ENCODE measurements at regions not wholly inside any gene's neighbourhood (a gene's known extent, or its start where the extent isn't known, plus 50 kb on each side); places are given as distances from the start of the nearest gene placed in this dataset.

DNA sequence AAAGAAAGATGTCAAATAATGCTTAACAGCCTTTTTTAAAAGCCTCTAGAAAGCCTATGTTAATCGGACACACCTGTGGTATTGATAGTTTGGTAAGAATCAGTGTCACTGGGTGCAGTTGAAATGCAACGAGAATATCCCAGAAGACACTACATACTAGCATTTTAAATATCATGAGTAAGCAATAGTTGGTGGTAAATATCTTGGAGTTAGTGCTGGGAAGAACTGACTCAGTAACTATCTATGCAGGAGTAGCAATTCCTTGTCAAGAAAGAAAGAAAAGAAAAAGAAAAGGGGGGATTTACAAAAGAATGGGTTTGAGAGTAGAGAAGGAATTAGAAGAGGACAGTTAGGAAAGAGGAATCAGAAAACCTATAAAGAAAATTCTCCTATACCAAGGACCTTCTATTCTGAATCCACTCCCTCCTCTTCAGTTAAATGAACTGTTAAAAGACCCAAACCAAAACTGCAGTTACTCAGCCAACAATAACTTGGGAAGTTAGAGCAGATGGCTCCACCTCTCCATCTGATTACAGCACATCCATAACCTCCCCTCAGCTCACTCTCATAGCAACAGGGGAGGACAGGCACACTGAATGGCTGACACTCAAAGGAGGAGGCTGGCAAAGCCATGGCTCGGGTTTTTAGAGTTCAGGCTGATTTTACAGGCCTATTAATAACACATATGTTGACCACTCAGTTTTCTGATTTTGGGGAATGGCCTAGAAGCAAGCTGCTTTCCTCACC is 207.6 kb upstream of the MDFIC2 start:
- Histone ChIP-seq H3K4me3 (ENCODE audit: low read depth, low read length) (no peak overlapping the region), H3K9me3 (no peaks in the 10 kb centered on the region), H3K27me3 (replicated peaks; ENCODE audit: control insufficient read depth, insufficient read depth, low read length) (no peaks in the 10 kb centered on the region), H3K4me1 (no peaks in the 10 kb centered on the region), H3K36me3 (ENCODE audit: control insufficient read depth, insufficient read depth, low read length) (no peaks in the 10 kb centered on the region)
- Mint-ChIP-seq H3K4me3 (ENCODE audit: unreplicated experiment) (no peak overlapping the region), H3K36me3 (ENCODE audit: insufficient read depth, unreplicated experiment) (no peaks in the 10 kb centered on the region), H3K27me3 (ENCODE audit: insufficient read depth, unreplicated experiment) (peaks cover 3% of the 10 kb centered on the region), H3K9me3 (ENCODE audit: unreplicated experiment) (no peaks in the 10 kb centered on the region), H3K27ac (ENCODE audit: unreplicated experiment) (no peak overlapping the region), H3K4me1 (ENCODE audit: low read depth, unreplicated experiment) (no peaks in the 10 kb centered on the region)
- intact Hi-C loops (cut with micrococcal nuclease; ENCODE audit: unreplicated experiment) = no loop called here
- POLR2A ChIA-PET = no interaction called here
- no TSS peak for BruUV-seq (replicated peaks)
- CTCF ChIA-PET = no interaction called here
- TF ChIP-seq, protein P1, sequence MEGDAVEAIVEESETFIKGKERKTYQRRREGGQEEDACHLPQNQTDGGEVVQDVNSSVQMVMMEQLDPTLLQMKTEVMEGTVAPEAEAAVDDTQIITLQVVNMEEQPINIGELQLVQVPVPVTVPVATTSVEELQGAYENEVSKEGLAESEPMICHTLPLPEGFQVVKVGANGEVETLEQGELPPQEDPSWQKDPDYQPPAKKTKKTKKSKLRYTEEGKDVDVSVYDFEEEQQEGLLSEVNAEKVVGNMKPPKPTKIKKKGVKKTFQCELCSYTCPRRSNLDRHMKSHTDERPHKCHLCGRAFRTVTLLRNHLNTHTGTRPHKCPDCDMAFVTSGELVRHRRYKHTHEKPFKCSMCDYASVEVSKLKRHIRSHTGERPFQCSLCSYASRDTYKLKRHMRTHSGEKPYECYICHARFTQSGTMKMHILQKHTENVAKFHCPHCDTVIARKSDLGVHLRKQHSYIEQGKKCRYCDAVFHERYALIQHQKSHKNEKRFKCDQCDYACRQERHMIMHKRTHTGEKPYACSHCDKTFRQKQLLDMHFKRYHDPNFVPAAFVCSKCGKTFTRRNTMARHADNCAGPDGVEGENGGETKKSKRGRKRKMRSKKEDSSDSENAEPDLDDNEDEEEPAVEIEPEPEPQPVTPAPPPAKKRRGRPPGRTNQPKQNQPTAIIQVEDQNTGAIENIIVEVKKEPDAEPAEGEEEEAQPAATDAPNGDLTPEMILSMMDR (IDR thresholded peaks at IDR 0.05; ENCODE audit: insufficient read depth in 1 of 2, low read depth in 1 of 2, low read length in 1 of 2, severe bottlenecking in 1 of 2, unreplicated experiment in 1 of 2) = no peak
- no peak for DNase-seq

DNA sequence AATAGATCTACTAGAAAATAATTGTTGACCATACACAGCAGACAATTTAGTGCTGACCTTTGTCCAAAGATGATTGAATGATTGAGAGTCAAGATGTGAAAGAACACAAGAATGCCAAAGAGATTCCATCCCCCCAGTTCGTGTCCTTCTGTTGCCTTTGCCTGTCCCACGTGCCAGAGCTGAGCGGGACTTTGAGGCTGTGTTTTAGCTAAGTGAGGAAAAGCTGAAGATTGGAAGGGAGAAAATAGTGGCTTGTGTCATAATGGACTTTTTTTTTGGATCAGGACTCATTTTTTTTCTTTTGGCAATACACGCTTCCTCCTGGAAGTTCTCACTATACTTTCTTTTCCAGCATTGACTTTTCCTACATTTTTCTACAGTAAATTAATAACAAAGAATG is 206.6 kb upstream of the MDFIC2 start:
- no peaks in the 10 kb centered on the region for H3K36me3 Mint-ChIP-seq (ENCODE audit: insufficient read depth, unreplicated experiment)
- no peak overlapping the region for H3K4me3 ChIP-seq (ENCODE audit: low read depth, low read length)
- TF ChIP-seq, protein P1 (IDR thresholded peaks at IDR 0.05; ENCODE audit: insufficient read depth in 1 of 2, low read depth in 1 of 2, low read length in 1 of 2, severe bottlenecking in 1 of 2, unreplicated experiment in 1 of 2) = no peak
- no peak overlapping the region for H3K4me3 Mint-ChIP-seq (ENCODE audit: unreplicated experiment)
- intact Hi-C loops (cut with micrococcal nuclease; ENCODE audit: unreplicated experiment) = no loop called here
- CTCF ChIA-PET = no interaction called here
- no peaks in the 10 kb centered on the region for H3K9me3 Mint-ChIP-seq (ENCODE audit: unreplicated experiment)
- H3K27me3 Mint-ChIP-seq (ENCODE audit: insufficient read depth, unreplicated experiment) = peaks cover 3% of the 10 kb centered on the region
- H3K4me1 ChIP-seq = no peaks in the 10 kb centered on the region
- H3K4me1 Mint-ChIP-seq (ENCODE audit: low read depth, unreplicated experiment) = no peaks in the 10 kb centered on the region
- H3K27me3 ChIP-seq (replicated peaks; ENCODE audit: control insufficient read depth, insufficient read depth, low read length) = no peaks in the 10 kb centered on the region
- no peak for DNase-seq
- POLR2A ChIA-PET = no interaction called here
- no peaks in the 10 kb centered on the region for H3K36me3 ChIP-seq (ENCODE audit: control insufficient read depth, insufficient read depth, low read length)
- H3K27ac Mint-ChIP-seq (ENCODE audit: unreplicated experiment) = no peak overlapping the region
- H3K9me3 ChIP-seq = no peaks in the 10 kb centered on the region
- no TSS peak for BruUV-seq (replicated peaks)

DNA sequence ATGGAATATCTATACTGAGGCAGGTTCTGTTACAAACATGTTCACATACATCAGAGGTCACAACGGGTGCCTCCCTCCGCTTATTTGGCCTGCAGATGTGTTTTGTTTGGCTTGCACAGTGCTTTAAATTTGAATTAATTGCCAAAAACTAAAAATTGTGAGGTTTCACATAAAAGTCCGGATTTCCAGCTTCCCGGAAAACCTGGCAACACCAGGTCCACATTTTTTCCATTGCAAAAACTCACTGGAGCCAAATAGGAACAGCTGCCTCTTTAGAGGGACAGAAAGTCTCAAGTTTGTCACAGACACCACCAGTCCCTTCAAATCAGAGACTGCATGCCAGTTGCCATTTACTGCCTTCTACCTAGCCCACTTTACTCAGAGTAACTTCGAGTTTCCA is 205.9 kb upstream of the MDFIC2 start:
- Mint-ChIP-seq H3K4me1 (ENCODE audit: low read depth, unreplicated experiment) (no peaks in the 10 kb centered on the region), H3K9me3 (ENCODE audit: unreplicated experiment) (no peaks in the 10 kb centered on the region), H3K36me3 (ENCODE audit: insufficient read depth, unreplicated experiment) (no peaks in the 10 kb centered on the region), H3K4me3 (ENCODE audit: unreplicated experiment) (no peak overlapping the region), H3K27ac (ENCODE audit: unreplicated experiment) (no peak overlapping the region), H3K27me3 (ENCODE audit: insufficient read depth, unreplicated experiment) (peaks cover 3% of the 10 kb centered on the region)
- intact Hi-C loops (cut with micrococcal nuclease; ENCODE audit: unreplicated experiment) = no loop called here
- DNase-seq = no peak
- Histone ChIP-seq H3K4me1 (no peaks in the 10 kb centered on the region), H3K36me3 (ENCODE audit: control insufficient read depth, insufficient read depth, low read length) (no peaks in the 10 kb centered on the region), H3K27me3 (replicated peaks; ENCODE audit: control insufficient read depth, insufficient read depth, low read length) (no peaks in the 10 kb centered on the region), H3K9me3 (no peaks in the 10 kb centered on the region), H3K4me3 (ENCODE audit: low read depth, low read length) (no peak overlapping the region)
- CTCF ChIA-PET = no interaction called here
- TF ChIP-seq, protein P1 (IDR thresholded peaks at IDR 0.05; ENCODE audit: insufficient read depth in 1 of 2, low read depth in 1 of 2, low read length in 1 of 2, severe bottlenecking in 1 of 2, unreplicated experiment in 1 of 2) = no peak
- BruUV-seq (replicated peaks) = no TSS peak
- POLR2A ChIA-PET = no interaction called here

All from Caco-2 (cell line).